ENCODE measurements at regions not wholly inside any gene's neighbourhood (a gene's known extent, or its start where the extent isn't known, plus 50 kb on each side); places are given as distances from the start of the nearest gene placed in this dataset.

GRCh38 chr3:106275592-106275991, 406.8 kb upstream of the CBLB start:
- Histone ChIP-seq H3K27me3 (ENCODE audit: insufficient read depth, low read depth, severe bottlenecking) (no peaks in the 10 kb centered on the region), H3K27ac (no peak overlapping the region), H3K36me3 (no peaks in the 10 kb centered on the region), H3K9me3 (ENCODE audit: severe bottlenecking) (no peaks in the 10 kb centered on the region), H3K4me3 (ENCODE audit: low read depth, low read length) (no peak overlapping the region)
- no peak for DNase-seq
- TF ChIP-seq, protein P1, sequence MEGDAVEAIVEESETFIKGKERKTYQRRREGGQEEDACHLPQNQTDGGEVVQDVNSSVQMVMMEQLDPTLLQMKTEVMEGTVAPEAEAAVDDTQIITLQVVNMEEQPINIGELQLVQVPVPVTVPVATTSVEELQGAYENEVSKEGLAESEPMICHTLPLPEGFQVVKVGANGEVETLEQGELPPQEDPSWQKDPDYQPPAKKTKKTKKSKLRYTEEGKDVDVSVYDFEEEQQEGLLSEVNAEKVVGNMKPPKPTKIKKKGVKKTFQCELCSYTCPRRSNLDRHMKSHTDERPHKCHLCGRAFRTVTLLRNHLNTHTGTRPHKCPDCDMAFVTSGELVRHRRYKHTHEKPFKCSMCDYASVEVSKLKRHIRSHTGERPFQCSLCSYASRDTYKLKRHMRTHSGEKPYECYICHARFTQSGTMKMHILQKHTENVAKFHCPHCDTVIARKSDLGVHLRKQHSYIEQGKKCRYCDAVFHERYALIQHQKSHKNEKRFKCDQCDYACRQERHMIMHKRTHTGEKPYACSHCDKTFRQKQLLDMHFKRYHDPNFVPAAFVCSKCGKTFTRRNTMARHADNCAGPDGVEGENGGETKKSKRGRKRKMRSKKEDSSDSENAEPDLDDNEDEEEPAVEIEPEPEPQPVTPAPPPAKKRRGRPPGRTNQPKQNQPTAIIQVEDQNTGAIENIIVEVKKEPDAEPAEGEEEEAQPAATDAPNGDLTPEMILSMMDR (IDR thresholded peaks at IDR 0.05; ENCODE audit: low read depth, low read length) = no peak

DNA sequence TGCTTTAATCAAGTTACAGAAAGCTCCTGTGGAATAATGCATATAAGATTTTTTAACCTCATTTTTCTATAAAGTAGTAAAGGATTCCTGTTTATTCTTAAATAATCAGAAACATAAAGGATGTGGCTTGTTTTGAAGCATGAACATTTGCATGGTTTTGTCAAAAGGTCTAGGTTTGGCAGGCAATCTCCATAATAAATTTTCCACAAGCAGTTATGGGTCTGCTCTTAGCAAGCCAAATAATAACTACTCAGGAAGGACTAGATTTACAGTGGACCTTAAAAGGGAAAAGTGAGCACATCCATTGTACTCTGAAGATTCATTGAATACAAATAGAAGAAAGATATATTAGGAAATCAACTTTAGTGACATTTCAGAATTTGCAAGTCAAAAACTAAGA, 407.3 kb upstream of the CBLB start:
- TF ChIP-seq, protein P1 (IDR thresholded peaks at IDR 0.05; ENCODE audit: low read depth, low read length) = no peak
- no peak overlapping the region for H3K27ac ChIP-seq
- H3K4me3 ChIP-seq (ENCODE audit: low read depth, low read length) = no peak overlapping the region
- no peaks in the 10 kb centered on the region for H3K36me3 ChIP-seq
- no peaks in the 10 kb centered on the region for H3K9me3 ChIP-seq (ENCODE audit: severe bottlenecking)
- no peaks in the 10 kb centered on the region for H3K27me3 ChIP-seq (ENCODE audit: insufficient read depth, low read depth, severe bottlenecking)
- no peak for DNase-seq

DNA sequence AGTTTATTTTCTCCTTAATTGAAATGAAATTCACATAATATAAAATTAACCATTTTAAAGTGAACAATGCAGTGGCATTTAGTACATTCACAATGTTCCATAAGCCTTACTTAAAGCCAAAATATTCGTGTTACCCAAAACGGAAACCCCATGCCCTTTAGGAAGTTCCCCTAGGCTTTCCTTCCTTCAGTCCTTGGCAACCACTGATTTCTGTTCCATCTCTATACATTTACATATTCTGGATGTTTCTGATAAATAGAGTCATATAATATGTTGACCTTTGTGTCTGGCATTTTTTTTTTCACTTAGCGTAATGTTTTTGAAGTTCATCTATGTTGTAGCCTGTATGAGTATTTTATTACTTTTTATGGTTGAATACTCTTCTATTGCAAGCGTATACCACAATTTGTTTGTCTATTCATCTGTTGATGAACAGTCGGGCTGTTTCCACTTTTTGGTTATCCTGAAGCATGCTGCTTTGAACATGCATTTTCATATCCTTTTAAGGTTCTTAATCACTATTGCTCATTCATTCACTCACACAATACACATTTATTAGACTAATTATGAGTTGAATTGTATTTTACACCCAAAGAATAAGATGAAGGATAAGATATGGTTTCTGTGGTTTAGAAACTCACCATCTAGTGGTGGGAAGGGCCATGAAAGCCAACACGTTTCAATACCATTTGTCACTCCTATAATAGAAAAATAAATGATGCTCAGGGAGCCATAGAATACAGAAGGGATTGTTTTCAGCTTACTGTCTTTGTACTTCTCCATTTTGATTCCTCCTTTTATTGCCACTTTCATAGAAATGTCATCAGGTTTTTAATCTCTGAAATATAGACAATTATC, 408.2 kb upstream of the CBLB start:
- Histone ChIP-seq H3K36me3 (no peaks in the 10 kb centered on the region), H3K27me3 (ENCODE audit: insufficient read depth, low read depth, severe bottlenecking) (no peaks in the 10 kb centered on the region), H3K27ac (no peak overlapping the region), H3K4me3 (ENCODE audit: low read depth, low read length) (no peak overlapping the region), H3K9me3 (ENCODE audit: severe bottlenecking) (no peaks in the 10 kb centered on the region)
- no peak for DNase-seq
- TF ChIP-seq, protein P1 (IDR thresholded peaks at IDR 0.05; ENCODE audit: low read depth, low read length) = no peak

DNA sequence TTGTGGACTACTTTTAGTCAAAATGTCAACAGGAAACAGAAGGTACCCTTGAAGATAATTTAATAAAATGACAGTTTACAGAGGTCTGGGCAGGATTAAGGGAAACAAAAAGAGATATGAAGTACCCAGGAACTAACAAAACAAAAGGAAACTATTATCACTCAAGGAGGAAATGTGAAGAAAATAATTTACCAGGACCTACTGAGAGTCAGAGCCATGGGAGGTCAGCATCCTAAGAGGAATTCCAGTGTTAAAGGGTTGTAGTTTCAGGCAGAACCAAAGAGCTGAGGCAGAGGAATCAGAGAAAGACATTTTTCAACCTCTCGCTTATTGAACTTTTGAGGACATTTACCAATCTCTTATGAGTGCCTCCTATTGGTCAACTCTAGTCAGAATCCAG, 408.9 kb upstream of the CBLB start:
- no peak for DNase-seq
- TF ChIP-seq, protein P1 (IDR thresholded peaks at IDR 0.05; ENCODE audit: low read depth, low read length) = no peak
- Histone ChIP-seq H3K27ac (no peak overlapping the region), H3K36me3 (no peaks in the 10 kb centered on the region), H3K9me3 (ENCODE audit: severe bottlenecking) (no peaks in the 10 kb centered on the region), H3K4me3 (ENCODE audit: low read depth, low read length) (no peak overlapping the region), H3K27me3 (ENCODE audit: insufficient read depth, low read depth, severe bottlenecking) (no peaks in the 10 kb centered on the region)

DNA sequence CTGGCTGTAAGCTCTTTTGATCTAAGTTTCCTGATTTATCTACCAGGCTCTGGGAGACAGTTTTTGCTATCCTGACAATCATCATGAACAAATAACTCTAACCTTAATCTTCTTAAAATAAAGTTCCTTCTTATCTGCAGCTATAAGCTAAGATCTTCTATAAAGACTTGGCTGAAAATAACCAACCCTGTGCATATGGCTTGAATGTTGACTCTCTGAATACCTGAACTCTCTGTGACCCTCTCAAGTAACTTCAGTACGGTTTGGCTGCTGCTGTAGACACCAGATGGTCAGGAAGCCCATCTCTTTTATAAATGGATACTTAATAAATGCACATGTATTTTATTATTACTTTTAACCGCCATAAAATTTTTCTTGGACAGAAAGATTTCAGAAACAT, 412.4 kb upstream of the CBLB start:
- H3K36me3 ChIP-seq = no peaks in the 10 kb centered on the region
- TF ChIP-seq, protein P1 (IDR thresholded peaks at IDR 0.05; ENCODE audit: low read depth, low read length) = no peak
- no peaks in the 10 kb centered on the region for H3K27me3 ChIP-seq (ENCODE audit: insufficient read depth, low read depth, severe bottlenecking)
- peak overlapping the region; percentile 87 for H3K27ac ChIP-seq
- H3K4me3 ChIP-seq (ENCODE audit: low read depth, low read length) = no peak overlapping the region
- peak; percentile 63 for DNase-seq
- H3K9me3 ChIP-seq (ENCODE audit: severe bottlenecking) = no peaks in the 10 kb centered on the region

DNA sequence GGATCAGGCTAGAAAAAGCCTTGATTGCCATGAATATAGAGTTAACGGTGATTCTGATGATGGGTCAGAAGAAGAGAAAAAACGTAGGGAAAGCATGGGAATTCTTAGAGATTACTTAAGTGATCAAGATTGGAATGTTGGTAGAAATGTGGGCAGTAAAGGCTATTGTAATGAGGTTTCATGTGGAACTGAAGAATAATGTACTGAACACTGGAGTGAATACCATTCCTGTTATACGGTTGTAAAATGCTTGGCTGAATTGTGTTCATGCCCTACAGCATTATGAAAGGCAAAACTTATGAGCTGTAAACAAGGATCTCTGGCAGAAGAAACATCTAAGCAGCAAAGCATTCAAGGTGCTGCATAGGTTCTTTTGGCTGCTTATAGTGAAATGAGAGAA, 414.1 kb upstream of the CBLB start:
- DNase-seq = no peak
- Histone ChIP-seq H3K4me3 (ENCODE audit: low read depth, low read length) (no peak overlapping the region), H3K27me3 (ENCODE audit: insufficient read depth, low read depth, severe bottlenecking) (no peaks in the 10 kb centered on the region), H3K27ac (no peak overlapping the region), H3K9me3 (ENCODE audit: severe bottlenecking) (peaks cover 3% of the 10 kb centered on the region), H3K36me3 (no peaks in the 10 kb centered on the region)
- TF ChIP-seq, protein P1 (IDR thresholded peaks at IDR 0.05; ENCODE audit: low read depth, low read length) = no peak
